NCI-H2196 treated with DMSO at 0.1 percent for 48 hours (cell line): ENCODE measurements at regions not wholly inside any gene's neighbourhood (a gene's known extent, or its start where the extent isn't known, plus 50 kb on each side); places are given as distances from the start of the nearest gene placed in this dataset.
"Not testable (repeated sequence)": the region's sequence is repeated elsewhere in the genome, so short reads cannot be mapped to it uniquely, and the experiment has no call there.

Experiments used
- DNase-seq: peaks from one replicate; lab custom pipeline; 2025; ENCODE audit not compliant: unreplicated experiment; lab: John Stamatoyannopoulos, UW

GRCh38 chr21:35441868-35442582 is 392.9 kb upstream of the RUNX1 start:
- DNase-seq, result no peak

- DNase-seq, result no peak
These were observed 389.7 kb upstream of the RUNX1 start for GRCh38 chr21:35438643-35439404.

GRCh38 chr21:35437941-35438340 is 388.8 kb upstream of the RUNX1 start:
- DNase-seq, result no peak

- DNase-seq, result no peak
These were observed 387.8 kb upstream of the RUNX1 start for GRCh38 chr21:35436899-35437298.

- DNase-seq, result not testable (repeated sequence)
These were observed 383.5 kb upstream of the RUNX1 start for GRCh38 chr21:35432601-35433000.

- no peak for DNase-seq
These were observed 381.2 kb upstream of the RUNX1 start for GRCh38 chr21:35430260-35430659.

- no peak for DNase-seq
These were observed 379.8 kb upstream of the RUNX1 start for GRCh38 chr21:35428937-35429336.

GRCh38 chr21:35428489-35428888 is 379.4 kb upstream of the RUNX1 start:
- no peak for DNase-seq

- DNase-seq, result no peak
These were observed 378.9 kb upstream of the RUNX1 start for GRCh38 chr21:35428001-35428320.

- no peak for DNase-seq
These were observed 378.4 kb upstream of the RUNX1 start for GRCh38 chr21:35427320-35428000.

- no peak for DNase-seq
These were observed 377.8 kb upstream of the RUNX1 start for GRCh38 chr21:35426897-35427296.

GRCh38 chr21:35426469-35426868 is 377.4 kb upstream of the RUNX1 start:
- DNase-seq, result no peak

GRCh38 chr21:35424122-35424521 is 375.0 kb upstream of the RUNX1 start:
- no peak for DNase-seq

- no peak for DNase-seq
These were observed 374.6 kb upstream of the RUNX1 start for GRCh38 chr21:35423709-35424108.

- DNase-seq, result no peak
These were observed 372.9 kb upstream of the RUNX1 start for GRCh38 chr21:35422011-35422410.

- DNase-seq, result no peak
These were observed 372.1 kb upstream of the RUNX1 start for GRCh38 chr21:35421221-35421620.

GRCh38 chr21:35420656-35421055 is 371.6 kb upstream of the RUNX1 start:
- DNase-seq, result no peak

- no peak for DNase-seq
These were observed 368.7 kb upstream of the RUNX1 start for GRCh38 chr21:35417762-35418161.

GRCh38 chr21:35416866-35417489 is 367.9 kb upstream of the RUNX1 start:
- no peak for DNase-seq

- no peak for DNase-seq
These were observed 365.5 kb upstream of the RUNX1 start for GRCh38 chr21:35414507-35415139.

- DNase-seq, result no peak
These were observed 365.0 kb upstream of the RUNX1 start for GRCh38 chr21:35414056-35414455.
